ENCODE measurements at regions not wholly inside any gene's neighbourhood (a gene's known extent, or its start where the extent isn't known, plus 50 kb on each side); places are given as distances from the start of the nearest gene placed in this dataset.
"Not testable (repeated sequence)": the region's sequence is repeated elsewhere in the genome, so short reads cannot be mapped to it uniquely, and the experiment has no call there.

DNA sequence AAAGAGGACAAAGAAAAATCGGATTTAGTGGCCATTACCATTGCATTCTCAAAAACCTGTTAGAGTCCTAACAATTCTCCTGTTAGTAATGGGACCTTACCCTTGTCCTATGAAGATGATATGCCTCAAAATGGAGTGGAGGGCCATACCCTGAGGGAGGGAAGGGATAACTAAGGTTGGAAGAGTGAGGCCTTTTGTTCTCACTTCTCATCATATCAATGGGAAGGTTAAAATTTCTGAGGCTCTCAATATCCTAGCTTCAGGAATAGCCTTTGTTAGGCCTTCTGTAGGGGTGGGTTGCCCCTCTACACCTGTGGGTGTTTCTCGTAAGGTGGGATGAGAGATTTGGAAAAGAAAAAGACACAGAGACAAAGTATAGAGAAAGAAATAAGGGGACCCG, 109.4 kb upstream of the SGIP1 start:
- DNase-seq: not testable (repeated sequence)

DNA sequence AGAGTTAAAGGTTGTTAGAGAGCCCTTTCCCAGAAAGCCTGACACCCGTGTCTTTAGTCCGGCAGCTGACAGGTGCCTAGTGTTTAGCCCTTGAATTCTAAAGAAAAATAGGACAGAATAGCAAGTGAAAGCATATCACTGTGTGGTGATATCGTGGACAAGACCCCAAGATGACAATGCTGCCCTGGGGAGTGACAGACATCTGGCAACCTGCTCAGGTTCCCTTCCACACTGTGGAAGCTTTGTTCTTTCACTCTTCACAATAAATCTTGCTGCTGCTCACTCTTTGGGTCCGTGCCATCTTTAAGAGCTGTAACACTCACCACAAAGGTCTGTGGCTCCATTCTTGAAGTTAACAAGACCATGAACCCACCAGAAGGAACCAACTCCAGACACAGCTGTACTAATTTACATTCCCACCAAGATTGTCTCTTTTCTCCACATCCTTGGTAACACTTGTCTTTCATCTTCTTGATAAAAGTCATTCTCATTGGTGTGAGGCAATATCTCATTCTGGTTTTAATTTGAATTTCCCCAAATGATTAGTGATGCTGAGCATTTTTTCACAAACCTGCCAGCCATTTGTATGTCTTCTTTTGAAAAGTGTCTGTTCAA, 107.6 kb upstream of the SGIP1 start:
- DNase-seq: no peak

DNA sequence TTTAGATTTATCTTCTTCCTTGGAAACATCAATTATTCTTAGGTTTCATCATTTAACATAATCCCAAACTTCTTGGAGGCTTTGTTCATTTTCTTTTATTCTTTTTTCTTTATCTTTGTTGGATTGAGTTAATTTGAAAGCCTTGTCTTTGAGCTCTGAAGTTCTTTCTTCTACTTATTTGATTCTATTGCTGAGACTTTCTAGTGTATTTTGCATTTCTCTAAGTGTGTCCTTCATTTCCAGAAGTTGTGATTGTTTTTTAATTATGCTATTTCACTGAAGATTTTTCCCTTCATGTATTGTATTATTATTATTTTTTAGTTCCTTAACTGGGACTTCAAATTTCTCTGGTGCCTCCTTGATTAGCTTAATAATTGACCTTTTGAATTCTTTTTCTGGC, 103.1 kb upstream of the SGIP1 start:
- not testable (repeated sequence) for DNase-seq

DNA sequence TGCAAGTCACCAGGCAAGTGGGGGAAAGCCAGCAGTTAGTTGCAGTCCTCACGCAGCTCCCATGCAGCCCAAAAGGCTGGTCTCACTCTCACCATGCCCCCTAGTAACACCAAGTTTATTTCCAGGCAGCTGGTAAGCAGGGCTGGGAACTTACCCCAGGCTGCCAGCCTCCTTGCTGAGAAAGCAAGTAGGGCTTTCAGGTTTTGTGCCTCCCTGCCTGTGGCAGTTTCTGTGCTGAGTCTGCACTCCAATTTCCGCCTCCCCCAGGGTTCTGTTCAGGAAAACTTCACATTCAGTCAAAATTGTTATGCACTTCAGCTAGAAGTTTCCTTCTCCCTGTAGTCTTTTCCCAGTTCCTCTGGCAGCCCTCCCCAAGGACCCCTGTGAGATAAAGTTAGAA, 102.0 kb upstream of the SGIP1 start:
- DNase-seq: no peak

DNA sequence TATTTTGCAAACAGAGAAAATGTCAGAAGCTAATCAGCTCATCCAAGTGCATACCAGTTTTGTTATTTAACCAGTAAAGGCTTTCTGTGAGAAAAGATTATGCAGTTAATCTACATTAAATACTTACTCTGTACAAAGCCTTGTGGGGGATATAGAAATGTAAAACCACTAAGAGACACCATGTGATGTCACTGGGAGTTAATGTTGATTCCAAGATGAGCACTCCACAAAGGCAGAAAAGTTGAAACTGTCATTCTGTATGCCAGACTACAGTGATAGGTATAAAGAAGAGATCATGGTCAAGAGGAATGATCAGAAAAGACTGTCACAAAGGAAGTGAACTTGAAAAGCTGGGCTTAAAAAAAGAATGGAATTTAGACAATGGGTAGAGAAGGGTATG, 100.3 kb upstream of the SGIP1 start:
- DNase-seq: no peak

DNA sequence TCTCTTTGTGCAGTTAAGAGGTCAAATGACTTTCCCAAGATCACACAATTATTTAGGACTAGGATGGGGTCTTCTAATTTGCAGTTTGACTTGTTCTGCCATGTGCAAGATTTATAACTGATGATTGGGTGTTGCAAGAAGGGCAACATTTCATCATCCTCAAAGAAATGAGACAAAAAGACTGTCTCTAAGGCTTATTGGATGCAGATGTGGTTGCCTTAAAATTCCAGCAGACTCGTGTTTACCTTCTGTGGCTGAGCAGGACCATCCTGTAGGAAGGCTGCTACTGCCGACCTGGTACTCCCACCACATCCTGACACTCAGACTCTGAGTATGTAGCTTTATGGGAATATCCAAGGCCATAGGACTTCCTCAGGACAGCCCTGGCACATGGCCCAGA, 99.9 kb upstream of the SGIP1 start:
- DNase-seq: no peak

DNA sequence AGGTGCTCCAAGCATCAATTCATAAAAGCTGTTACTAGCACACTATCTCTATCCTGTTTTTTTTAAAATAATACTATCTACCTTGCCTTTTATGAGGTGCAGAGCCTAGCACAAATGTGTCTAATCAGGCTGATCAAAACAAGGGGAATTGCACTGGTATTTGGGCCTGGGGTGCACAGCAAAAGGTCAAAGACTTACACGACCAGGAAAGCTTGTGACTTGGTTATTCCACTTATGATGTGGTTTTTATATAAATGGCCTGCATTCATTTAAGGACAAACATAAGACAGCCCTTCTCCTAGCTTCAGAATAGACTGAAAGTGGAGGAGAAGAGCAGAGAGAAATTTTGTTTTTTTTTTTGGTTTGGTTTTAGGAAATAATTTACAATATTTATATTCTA, 98.4 kb upstream of the SGIP1 start:
- DNase-seq: no peak

DNA sequence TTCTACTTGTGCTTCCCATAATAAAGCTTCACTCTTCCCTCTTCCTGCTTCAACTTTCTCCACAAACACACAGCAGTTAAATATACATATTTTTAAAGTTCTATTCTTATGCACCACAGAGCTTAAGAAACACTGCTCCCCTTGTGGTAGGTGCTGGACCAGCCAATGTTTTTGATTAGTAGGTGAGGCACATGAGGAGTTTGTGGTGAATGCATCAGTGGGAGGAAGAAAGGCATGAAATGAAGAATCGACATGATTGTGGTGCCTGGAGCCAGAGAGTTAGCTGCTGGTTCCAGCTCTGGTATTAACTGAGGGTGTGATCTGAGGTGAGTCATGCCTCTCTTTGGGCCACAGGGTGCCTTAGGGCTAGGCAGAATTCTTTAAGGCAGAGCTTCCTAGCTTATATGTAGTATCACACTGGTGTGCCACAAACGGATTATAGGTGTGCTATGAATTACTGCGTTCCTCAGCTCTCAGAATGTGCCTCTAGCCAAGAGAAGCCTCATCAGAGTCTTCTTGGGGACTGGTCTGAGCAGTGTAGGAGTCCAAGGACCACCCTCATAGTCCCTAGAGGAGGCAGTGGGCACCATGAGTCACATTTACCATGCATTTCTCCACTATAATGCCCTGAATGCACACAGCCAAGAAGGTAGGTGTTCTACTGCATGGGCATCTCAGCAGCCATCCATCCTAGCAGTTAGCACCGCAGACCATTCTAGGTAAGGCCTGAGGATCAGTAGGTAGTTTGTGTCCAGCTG, 97.4 kb upstream of the SGIP1 start:
- no peak for DNase-seq

DNA sequence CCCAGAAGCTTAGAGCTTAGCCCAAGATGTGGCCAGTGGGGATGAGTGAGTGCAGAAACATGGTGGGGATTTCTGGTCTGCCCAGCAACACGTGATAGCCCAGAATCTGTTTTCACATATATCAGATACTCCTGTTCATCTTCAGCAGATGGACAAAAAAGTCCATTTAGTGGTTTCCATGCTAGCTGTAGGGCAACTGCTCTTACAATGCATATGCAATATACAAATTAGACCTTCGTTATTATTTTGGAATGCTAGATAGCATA, 96.9 kb upstream of the SGIP1 start:
- no peak for DNase-seq

DNA sequence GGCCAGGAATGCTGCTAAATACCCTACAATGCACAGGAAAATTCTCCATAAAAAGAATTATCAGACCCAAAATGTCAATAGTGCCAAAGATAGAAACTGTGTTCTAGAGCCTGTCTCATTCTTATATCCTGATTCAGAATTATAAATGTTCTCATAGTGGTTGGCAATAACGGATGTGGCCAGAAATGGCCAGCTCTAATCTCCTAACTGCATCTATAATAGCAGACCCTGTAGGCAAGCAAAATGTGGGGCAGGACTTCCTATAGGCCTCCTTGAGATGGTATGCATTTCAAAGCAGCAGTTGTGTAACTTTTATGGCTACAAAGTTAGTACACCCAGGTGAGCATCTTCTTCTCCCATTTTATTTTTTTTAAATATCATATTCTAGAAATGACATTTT, 95.9 kb upstream of the SGIP1 start:
- no peak for DNase-seq

DNA sequence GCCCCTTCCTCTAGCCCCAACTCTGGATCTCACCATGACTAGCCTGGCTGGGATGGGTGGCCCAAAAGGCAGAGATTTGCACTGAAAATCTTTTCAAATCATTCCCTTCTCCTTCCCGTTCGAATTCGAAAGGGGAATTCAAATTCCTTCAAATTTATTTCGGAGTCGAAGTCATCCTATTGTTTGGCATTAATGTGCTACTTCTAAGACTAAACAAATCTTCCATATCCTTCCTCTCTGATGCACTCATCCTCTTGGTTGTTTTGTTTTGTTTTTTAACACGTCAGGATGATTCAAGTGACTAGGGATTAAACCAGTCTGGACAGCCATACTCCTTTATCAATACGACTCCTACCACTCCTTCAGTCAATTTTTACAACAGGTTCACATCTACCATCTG, 95.5 kb upstream of the SGIP1 start:
- DNase-seq: no peak

DNA sequence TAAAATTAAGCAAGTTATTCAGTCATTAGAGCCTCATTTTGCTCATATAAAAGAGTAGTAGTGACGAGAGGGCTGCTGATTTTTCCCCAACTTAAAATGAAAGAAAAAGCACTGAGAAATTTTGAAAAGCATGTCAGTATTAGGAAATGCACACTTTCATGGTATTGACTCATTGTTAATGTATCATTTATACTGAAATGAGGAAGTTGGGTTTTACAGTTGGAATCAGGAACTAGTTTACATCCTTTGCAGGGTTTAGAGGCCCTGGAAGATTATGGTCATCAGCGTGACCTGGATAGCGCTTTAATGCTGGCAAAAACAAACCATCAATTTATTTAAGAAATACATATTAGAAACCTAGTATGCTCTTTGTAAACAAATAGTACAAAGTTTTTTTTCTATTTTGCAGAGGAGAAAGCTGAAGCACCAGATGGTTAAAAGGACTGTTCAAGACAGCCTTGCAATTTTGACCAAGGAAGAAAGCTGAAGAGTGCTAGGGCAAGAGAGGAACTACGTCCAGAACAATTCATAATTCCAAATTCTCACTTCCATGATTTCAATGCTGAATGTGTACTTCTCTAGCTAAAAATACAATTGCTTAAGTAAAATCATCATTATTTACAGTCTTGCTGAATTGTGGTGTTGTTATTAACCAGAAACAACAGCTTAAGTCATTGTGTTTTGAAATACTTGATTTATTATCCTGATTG, 94.8 kb upstream of the SGIP1 start:
- DNase-seq: no peak

DNA sequence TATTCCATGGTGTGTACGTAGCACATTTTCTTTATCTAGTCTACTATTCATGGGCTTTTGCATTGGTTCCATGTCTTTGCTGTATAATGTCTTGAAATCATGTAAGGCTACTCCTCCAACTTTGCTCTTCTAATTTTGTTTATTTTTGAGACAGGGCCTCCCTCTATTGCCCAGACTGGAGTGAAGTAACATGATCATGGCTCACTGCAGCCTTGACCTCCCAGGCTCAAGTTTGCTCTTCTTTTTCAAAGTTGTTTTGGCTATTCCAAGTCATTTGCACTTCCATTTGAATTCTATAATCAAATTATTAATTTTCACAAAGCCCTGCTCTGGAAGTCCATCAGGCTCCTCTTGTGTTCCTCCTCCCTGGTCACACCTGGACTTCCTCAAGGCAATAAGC, 90.2 kb upstream of the SGIP1 start:
- no peak for DNase-seq

DNA sequence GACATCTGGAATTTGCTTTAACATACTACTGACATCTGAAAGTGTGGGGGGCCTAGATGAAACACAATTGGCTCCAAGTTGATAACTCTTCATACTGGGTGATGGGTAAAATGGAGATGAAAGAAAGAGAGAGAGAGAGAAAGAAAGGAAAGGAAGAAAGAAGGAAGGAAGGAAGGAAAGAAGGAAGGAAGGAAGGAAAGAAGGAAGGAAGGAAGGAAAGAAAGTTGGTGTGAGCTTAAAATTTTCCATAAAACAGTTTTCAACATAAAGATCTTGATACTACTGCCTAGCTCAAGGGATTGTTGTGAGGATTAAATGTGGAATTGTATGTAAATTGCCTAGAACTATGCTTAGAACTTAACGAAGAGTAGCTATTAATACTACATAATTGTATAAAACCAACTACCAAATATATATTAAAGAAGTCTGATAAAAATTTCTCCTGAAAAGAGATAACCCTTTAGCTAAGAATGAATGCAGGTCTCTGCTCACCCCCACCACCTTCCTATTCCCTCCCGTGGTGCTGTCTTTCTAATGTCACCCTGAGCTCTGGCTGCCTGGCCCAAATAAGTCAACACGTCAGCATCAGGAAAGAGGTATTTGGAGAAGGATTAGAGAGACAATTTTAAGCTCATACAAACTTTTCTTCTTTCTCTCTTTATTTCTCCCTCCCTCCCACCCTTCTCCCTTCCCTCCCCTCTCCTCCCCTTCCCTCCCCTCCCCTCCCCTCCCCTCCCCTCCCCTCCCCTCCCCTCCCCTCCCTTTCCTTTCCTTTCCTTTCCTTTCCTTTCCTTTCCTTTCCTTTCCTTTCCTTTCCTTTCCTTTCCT, 89.3 kb upstream of the SGIP1 start:
- no peak for DNase-seq

DNA sequence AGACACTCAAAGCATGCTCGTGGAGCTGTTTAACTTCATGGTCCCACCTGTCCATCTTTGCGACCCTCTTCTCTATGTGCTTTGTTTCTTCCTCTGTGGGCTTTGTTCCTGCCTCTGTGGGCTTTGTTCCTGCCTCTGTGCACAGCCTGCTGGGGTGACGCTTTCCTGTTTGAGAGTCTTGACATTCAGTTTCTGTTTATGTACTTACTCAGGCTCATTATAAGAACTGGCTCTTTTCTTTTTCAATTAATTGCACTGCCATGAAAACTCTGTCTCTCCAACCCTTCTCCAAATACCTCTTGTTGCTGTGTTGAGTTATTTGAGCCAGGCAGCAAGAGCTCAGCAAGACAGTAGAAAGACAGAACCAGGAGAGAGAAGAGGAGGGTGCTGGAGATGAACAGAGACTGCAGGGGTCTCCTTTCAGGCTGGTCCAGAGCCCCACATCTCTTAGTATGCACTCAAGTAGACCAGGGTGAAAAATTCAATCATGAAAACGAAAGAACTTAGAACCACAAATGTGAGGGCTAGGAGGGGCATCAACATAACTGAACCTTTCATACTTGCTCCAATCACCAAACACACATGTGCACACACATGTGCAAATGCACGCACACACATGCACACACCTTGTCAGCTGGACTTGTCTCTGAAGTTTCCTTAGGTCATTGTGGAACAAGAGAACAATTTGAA, 88.3 kb upstream of the SGIP1 start:
- no peak for DNase-seq

DNA sequence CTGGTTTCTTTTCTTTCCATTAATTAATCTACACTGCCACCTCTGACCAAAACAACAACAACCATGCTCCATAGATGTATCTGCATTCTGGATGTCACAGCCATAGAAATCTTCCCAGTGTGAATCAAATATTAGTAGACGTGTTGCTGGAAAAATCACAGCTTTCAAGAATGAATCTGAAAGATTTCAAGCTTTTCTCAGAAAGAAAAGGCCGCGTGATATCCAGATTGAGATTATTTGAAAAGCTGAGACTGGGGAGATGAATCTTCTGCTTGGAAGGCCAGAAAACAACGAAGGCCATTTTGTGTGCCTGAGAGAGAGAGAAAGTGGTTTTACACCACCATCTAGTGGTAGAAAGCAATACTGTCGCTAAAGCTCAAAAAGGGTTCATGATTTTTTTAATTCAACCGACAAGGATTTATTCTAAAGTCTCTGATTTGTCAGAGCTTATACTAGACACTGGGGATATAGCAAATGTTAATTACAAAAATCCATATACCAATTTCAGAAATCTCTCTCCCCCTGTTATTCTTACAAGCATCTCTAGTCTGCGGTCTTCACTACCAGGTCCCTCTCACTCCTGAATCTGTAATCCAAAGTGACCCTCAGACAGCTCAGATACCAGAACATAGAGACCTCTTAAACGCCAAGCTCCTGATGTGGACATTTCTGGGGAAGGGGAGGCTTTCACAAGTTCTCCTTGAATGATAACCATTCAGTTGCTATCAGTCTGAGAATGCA, 87.5 kb upstream of the SGIP1 start:
- peak; percentile 73 for DNase-seq

DNA sequence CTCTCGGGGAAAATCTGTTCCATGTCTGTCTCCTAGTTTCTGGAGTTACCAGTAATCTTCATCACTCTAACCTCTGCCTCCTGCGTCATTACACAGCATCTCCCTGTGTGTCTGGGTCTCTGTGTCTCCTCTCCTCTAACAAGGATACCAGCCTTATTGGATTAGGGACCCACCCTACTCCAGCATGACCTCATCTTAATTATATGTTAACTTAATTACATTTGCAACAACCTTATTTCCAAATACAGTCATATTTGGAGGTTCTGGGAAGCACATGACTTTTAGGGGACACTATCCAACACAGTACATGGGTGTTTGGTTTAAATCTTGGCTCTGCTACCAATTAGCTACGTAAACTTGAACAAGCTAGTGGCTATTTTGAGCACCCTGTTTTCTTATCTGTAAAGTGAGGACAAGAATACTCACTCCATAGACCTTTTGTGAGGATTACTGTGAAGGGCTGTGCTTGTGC, 83.9 kb upstream of the SGIP1 start:
- DNase-seq: no peak

DNA sequence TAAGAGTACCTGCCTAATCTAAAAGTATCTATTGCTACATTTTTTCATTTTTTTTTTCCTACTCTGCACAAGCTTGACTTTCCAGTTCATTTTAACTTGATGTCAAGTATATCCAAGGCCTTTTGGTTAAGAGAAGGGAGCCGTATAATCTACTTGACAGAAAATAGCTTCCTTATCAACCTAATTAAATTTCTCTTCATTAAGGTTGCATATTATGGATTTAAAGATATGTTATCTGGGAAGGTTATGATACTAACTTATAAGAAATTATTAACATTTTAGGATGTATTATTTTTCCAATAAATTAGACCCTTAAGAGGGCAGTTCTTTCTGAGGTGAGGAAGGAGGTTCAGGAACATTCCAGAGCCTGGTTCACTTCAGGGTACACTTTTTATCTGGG, 83.1 kb upstream of the SGIP1 start:
- no peak for DNase-seq

DNA sequence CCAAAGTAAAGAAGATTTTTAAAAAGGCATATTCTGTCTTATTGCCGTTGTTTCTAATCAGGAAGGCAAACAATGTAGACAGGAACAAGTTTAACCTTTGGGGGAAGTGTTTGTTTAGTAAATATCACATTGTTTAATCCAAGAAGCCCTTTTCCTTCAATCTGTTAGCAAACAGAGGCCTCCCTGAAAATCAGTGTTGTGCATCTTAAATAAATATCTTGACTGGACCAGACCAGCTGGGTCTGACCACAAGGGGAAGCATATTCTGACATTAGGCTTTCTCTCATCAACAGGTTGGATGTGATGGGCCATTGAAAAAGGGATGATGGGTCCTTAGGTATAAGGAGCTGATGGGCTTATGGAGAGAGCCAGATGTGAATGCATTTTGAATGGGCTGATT, 81.8 kb upstream of the SGIP1 start:
- no peak for DNase-seq

DNA sequence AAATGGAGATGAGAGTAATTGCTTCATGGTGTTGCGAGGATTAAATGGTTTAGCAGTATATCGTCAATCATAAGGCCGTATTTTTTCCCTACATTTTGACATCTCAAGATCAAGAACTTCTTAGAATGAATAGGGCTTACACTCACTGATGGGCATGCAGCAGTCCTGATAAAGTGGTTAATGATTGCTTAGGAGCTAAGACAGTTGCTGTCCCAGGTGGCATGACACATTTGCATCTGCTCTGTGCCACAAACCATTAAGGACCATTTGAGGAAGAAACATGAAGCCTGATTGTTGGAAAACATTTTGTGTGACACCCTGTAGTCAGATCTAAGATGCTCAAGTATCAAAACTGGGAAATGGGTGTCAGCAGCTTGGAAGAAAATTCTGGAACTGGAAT, 81.0 kb upstream of the SGIP1 start:
- DNase-seq: no peak

DNA sequence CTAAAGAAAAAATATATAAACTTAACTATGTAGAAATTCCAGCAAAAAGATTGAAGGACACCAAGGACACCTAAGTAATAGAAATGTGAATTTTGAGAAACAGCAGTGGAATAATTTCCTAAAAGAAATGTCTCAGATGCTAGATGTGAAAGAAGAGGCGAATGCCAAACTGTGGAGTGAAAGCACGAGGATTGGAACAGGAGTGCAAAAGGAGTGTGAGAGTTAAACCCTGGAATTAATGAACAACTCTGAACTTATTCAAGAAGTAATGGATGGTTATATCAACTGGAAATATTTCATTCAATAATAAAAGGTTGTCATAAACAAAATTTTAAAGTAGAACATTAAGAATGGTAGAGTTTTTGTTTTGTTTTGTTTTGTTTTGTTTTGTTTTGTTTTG, 78.5 kb upstream of the SGIP1 start:
- no peak for DNase-seq

DNA sequence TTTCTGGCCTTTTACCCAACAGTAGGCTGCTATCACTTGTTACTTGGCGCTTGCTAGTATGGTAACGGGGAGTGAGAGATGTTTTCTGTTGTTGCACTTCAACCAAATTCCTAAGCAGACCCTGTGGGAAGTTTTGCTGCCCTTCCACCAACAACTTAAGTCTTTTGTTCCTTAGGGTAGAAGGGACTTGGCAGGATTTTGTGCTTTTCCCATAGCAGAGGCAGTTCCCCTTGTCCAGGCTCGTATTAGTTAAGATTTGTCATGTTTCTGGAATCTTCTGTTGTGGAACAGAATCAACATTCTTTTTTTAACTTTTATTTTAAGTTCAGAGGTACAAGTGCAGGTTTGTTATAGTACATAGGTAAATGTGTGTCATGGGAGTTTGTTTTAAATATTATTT, 73.2 kb upstream of the SGIP1 start:
- no peak for DNase-seq

Data from NCI-H1105 treated with DMSO at 0.1 percent for 48 hours (cell line).